Liver (tissue), 8 donors: ENCODE measurements at regions not wholly inside any gene's neighbourhood (a gene's known extent, or its start where the extent isn't known, plus 50 kb on each side); places are given as distances from the start of the nearest gene placed in this dataset.
"Not testable (repeated sequence)": the region's sequence is repeated elsewhere in the genome, so short reads cannot be mapped to it uniquely, and the experiment has no call there.

Experiments
- DNase-seq: peaks from one replicate; pipeline ENCODE4 v3.0.0-alpha.2; 2017; ENCODE audit warnings: low spot score
- H3K27ac ChIP-seq, 2 donors: one replicate each; pipeline ENCODE4 v1.7.0; 2013; ENCODE audit warnings: inconsistent platforms in 2 of 2, low read length in 2 of 2, control low read depth in 1 of 2, low read depth in 1 of 2, mild to moderate bottlenecking in 1 of 2
- H3K27me3 ChIP-seq, 4 donors: one replicate each; pipeline versions ENCODE4 v1.6.1 to v1.7.0; 2013; ENCODE audit warnings: low read length in 3 of 4, inconsistent platforms in 1 of 4, mild to moderate bottlenecking in 1 of 4, moderate library complexity in 1 of 4; ENCODE audit not compliant: control insufficient read depth in 4 of 4, insufficient read depth in 4 of 4
- H3K36me3 ChIP-seq, 4 donors: one replicate each; pipeline versions ENCODE4 v1.6.1 to v1.7.0; 2013; ENCODE audit warnings: low read length in 3 of 4, mild to moderate bottlenecking in 3 of 4, low read depth in 1 of 4, moderate library complexity in 1 of 4; ENCODE audit not compliant: control insufficient read depth in 4 of 4, insufficient read depth in 3 of 4
- H3K4me1 ChIP-seq, 4 donors: one replicate each; pipeline versions ENCODE4 v1.6.1 to v1.7.0; 2013; ENCODE audit warnings: low read length in 3 of 4, mild to moderate bottlenecking in 3 of 4, moderate library complexity in 1 of 4; ENCODE audit not compliant: control insufficient read depth in 4 of 4, insufficient read depth in 4 of 4
- H3K4me3 ChIP-seq, 3 donors: one replicate each; pipeline versions ENCODE4 v1.6.1 to v1.7.0; 2013; ENCODE audit warnings: low read length in 3 of 3, control low read depth in 1 of 3, low read depth in 1 of 3, mild to moderate bottlenecking in 1 of 3
- H3K9ac ChIP-seq, 2 donors: one replicate each; pipeline ENCODE4 v1.7.0; 2013; ENCODE audit warnings: low read length in 2 of 2, mild to moderate bottlenecking in 2 of 2, moderate library complexity in 2 of 2, control low read depth in 1 of 2, low read depth in 1 of 2
- H3K9me3 ChIP-seq, 4 donors: one replicate each; pipeline versions ENCODE4 v1.6.1 to v1.7.0; 2013; ENCODE audit warnings: low read length in 3 of 4; ENCODE audit not compliant: control insufficient read depth in 4 of 4
- EGR1 ChIP-seq, 2 donors: IDR thresholded peaks; 2 replicates each; pipeline ENCODE4 v1.6.1; 2016 to 2018; ENCODE audit warnings: antibody characterized with exemption in 2 of 2, low read depth in 2 of 2
- FOXA1 ChIP-seq: IDR thresholded peaks from 2 replicates; pipeline ENCODE4 v1.6.1; 2016; ENCODE audit warnings: antibody characterized with exemption
- FOXA2 ChIP-seq: IDR thresholded peaks from 2 replicates; pipeline ENCODE4 v1.6.1; 2016; ENCODE audit warnings: antibody characterized with exemption
- GABPA ChIP-seq, 2 donors: IDR thresholded peaks in 1 of 2; conservative IDR thresholded peaks in 1 of 2; 2 replicates each; pipeline ENCODE4 v1.6.1; 2016; ENCODE audit warnings: antibody characterized with exemption in 2 of 2, mild to moderate bottlenecking in 1 of 2, moderate library complexity in 1 of 2
- HNF4A ChIP-seq, 2 donors: conservative IDR thresholded peaks; 2 replicates each; pipeline ENCODE4 v1.6.1; 2016; ENCODE audit warnings: antibody characterized with exemption in 2 of 2, mild to moderate bottlenecking in 2 of 2
- HNF4G ChIP-seq: IDR thresholded peaks from 2 replicates; pipeline ENCODE4 v1.6.1; 2016; ENCODE audit warnings: antibody characterized with exemption
- JUND ChIP-seq, 2 donors: IDR thresholded peaks; 2 replicates each; pipeline ENCODE4 v1.6.1; 2016; ENCODE audit warnings: antibody characterized with exemption in 2 of 2
- NR2F2 ChIP-seq: IDR thresholded peaks from 2 replicates; pipeline ENCODE4 v1.6.1; 2016; ENCODE audit warnings: antibody characterized with exemption
- RAD21 ChIP-seq, 2 donors: IDR thresholded peaks; 2 replicates each; pipeline ENCODE4 v1.6.1; 2016; ENCODE audit warnings: antibody characterized with exemption in 2 of 2, mild to moderate bottlenecking in 2 of 2
- RXRA ChIP-seq, 2 donors: IDR thresholded peaks; 2 replicates each; pipeline ENCODE4 v1.6.1; 2017 to 2018; ENCODE audit warnings: antibody characterized with exemption in 2 of 2, mild to moderate bottlenecking in 1 of 2
- SP1 ChIP-seq: IDR thresholded peaks from 2 replicates; pipeline ENCODE4 v1.6.1; 2018; ENCODE audit warnings: antibody characterized with exemption, mild to moderate bottlenecking
- TAF1 ChIP-seq: conservative IDR thresholded peaks from 2 replicates; pipeline ENCODE4 v1.6.1; 2016; ENCODE audit warnings: antibody characterized with exemption, mild to moderate bottlenecking
- YY1 ChIP-seq: IDR thresholded peaks from 2 replicates; pipeline ENCODE4 v1.6.1; 2016; ENCODE audit warnings: antibody characterized with exemption, mild to moderate bottlenecking
- WGBS: extraction: QIAGEN DNeasy Blood & Tissue Kit; methylation state at CpG from one replicate; pipeline ENCODE4 v1.1.7; 2013; 5-methylcytosine and 5-hydroxymethylcytosine counted together
- TF ChIP-seq, protein P1 (sequence below): IDR thresholded peaks from 2 replicates; pipeline ENCODE4 v1.6.1; 2016; ENCODE audit warnings: antibody characterized with exemption, mild to moderate bottlenecking
- TF ChIP-seq, protein P2 (sequence below): IDR thresholded peaks from 2 replicates; pipeline ENCODE4 v1.6.1; 2016; ENCODE audit warnings: antibody characterized with exemption
- TF ChIP-seq, protein P3 (sequence below): IDR thresholded peaks from 2 replicates; pipeline ENCODE4 v1.6.1; 2016; ENCODE audit warnings: antibody characterized with exemption
- TF ChIP-seq, protein P4 (sequence below): fragments of 150-350 bp; IDR thresholded peaks from 2 replicates; pipeline ENCODE4 v1.5.1; 2017; ENCODE audit warnings: improper control_type of control experiment, low read depth, low read length; ENCODE audit not compliant: missing input control
- TF ChIP-seq, protein P5 (sequence below): IDR thresholded peaks from 2 replicates; pipeline ENCODE4 v1.6.1; 2016; ENCODE audit warnings: antibody characterized with exemption
- donor health status: healthy.
- donor health status: healthy.
- donor health status: healthy.
- donor health status: healthy.
- donor health status: healthy.

DNA sequence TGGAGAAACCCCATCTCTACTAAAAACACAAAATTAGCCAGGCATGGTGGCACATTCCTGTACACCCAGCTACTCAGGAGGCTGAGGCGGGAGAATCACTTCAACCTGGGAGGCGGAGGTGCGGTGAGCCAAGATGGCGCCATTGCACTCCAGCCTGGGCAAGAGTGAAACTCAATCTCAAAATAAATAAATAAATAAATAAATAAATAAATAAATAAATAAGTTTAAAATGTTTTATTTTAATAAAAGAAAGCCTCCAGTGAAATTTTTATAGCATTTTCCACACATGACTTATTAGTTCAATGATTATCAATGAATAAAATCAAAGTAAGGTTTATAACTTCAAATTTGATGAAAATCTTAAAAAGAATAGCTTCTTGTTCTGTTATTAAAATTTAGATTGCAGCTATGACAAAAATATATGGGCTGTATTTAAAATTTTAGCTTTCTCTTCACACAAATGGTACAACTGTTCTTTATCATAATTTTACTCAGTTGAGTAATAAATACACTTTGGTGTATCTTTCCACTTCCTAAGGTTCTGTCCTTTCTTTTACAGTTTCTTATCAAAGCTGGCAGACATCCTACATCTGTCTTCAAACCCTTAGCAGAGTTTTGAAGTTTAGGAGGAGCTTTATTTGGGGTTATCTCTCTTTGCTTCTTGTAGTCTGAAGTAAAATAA is 78.4 kb upstream of the ZSWIM2 start (continued):
- TF ChIP-seq, protein P1, sequence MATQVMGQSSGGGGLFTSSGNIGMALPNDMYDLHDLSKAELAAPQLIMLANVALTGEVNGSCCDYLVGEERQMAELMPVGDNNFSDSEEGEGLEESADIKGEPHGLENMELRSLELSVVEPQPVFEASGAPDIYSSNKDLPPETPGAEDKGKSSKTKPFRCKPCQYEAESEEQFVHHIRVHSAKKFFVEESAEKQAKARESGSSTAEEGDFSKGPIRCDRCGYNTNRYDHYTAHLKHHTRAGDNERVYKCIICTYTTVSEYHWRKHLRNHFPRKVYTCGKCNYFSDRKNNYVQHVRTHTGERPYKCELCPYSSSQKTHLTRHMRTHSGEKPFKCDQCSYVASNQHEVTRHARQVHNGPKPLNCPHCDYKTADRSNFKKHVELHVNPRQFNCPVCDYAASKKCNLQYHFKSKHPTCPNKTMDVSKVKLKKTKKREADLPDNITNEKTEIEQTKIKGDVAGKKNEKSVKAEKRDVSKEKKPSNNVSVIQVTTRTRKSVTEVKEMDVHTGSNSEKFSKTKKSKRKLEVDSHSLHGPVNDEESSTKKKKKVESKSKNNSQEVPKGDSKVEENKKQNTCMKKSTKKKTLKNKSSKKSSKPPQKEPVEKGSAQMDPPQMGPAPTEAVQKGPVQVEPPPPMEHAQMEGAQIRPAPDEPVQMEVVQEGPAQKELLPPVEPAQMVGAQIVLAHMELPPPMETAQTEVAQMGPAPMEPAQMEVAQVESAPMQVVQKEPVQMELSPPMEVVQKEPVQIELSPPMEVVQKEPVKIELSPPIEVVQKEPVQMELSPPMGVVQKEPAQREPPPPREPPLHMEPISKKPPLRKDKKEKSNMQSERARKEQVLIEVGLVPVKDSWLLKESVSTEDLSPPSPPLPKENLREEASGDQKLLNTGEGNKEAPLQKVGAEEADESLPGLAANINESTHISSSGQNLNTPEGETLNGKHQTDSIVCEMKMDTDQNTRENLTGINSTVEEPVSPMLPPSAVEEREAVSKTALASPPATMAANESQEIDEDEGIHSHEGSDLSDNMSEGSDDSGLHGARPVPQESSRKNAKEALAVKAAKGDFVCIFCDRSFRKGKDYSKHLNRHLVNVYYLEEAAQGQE, result no peak

DNA sequence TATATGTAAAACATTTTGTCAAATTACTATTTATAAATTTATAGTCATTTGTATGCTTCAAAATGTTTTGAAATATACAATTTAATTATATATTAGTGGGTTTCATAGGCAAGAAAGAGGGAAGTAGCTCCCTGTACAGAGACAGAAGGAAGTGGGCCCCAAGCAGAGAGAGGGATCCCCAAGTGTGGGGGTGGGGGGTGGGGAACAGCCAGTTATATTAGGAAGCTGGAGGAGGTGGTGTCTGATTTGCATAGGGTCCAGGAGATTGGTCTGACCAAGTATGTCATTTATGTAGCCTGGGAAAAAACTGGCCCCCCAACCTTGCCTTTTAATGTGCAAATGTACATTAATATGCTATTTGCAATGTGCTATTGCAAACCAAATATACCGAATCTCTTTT is 76.5 kb upstream of the ZSWIM2 start:
- TF ChIP-seq, protein P2, sequence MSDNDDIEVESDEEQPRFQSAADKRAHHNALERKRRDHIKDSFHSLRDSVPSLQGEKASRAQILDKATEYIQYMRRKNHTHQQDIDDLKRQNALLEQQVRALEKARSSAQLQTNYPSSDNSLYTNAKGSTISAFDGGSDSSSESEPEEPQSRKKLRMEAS, result no peak
- TF ChIP-seq GABPA (IDR thresholded peaks at IDR 0.05 in 1 of 2, conservative IDR thresholded peaks at IDR 0.05 in 1 of 2) (no peak), NR2F2 (no peak), FOXA1 (no peak), JUND (IDR thresholded peaks at IDR 0.05) (no peak), TAF1 (no peak), YY1 (no peak), RAD21 (IDR thresholded peaks at IDR 0.05) (no peak), RXRA (IDR thresholded peaks at IDR 0.05) (no peak), SP1 (no peak), HNF4A (conservative IDR thresholded peaks at IDR 0.05) (no peak), EGR1 (IDR thresholded peaks at IDR 0.05; ENCODE audit: low read depth in 2 of 2) (no peak), FOXA2 (no peak), HNF4G (no peak)
- TF ChIP-seq, protein P1, result no peak
- TF ChIP-seq, protein P3, sequence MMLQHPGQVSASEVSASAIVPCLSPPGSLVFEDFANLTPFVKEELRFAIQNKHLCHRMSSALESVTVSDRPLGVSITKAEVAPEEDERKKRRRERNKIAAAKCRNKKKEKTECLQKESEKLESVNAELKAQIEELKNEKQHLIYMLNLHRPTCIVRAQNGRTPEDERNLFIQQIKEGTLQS, result no peak
- TF ChIP-seq, protein P4, sequence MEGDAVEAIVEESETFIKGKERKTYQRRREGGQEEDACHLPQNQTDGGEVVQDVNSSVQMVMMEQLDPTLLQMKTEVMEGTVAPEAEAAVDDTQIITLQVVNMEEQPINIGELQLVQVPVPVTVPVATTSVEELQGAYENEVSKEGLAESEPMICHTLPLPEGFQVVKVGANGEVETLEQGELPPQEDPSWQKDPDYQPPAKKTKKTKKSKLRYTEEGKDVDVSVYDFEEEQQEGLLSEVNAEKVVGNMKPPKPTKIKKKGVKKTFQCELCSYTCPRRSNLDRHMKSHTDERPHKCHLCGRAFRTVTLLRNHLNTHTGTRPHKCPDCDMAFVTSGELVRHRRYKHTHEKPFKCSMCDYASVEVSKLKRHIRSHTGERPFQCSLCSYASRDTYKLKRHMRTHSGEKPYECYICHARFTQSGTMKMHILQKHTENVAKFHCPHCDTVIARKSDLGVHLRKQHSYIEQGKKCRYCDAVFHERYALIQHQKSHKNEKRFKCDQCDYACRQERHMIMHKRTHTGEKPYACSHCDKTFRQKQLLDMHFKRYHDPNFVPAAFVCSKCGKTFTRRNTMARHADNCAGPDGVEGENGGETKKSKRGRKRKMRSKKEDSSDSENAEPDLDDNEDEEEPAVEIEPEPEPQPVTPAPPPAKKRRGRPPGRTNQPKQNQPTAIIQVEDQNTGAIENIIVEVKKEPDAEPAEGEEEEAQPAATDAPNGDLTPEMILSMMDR, result no peak
- TF ChIP-seq, protein P5, sequence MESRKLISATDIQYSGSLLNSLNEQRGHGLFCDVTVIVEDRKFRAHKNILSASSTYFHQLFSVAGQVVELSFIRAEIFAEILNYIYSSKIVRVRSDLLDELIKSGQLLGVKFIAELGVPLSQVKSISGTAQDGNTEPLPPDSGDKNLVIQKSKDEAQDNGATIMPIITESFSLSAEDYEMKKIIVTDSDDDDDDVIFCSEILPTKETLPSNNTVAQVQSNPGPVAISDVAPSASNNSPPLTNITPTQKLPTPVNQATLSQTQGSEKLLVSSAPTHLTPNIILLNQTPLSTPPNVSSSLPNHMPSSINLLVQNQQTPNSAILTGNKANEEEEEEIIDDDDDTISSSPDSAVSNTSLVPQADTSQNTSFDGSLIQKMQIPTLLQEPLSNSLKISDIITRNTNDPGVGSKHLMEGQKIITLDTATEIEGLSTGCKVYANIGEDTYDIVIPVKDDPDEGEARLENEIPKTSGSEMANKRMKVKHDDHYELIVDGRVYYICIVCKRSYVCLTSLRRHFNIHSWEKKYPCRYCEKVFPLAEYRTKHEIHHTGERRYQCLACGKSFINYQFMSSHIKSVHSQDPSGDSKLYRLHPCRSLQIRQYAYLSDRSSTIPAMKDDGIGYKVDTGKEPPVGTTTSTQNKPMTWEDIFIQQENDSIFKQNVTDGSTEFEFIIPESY, result no peak
- H3K27ac ChIP-seq, result no peak overlapping the region
- no peak for DNase-seq
- no peaks in the 10 kb centered on the region for H3K36me3 ChIP-seq
- no peaks in the 10 kb centered on the region for H3K4me1 ChIP-seq
- no peak overlapping the region for H3K9ac ChIP-seq
- H3K4me3 ChIP-seq, result no peak overlapping the region
- H3K9me3 ChIP-seq, result no peaks in the 10 kb centered on the region
- 48% methylated on average over 1 of the region's 1 CpG for WGBS
- no peaks in the 10 kb centered on the region for H3K27me3 ChIP-seq

DNA sequence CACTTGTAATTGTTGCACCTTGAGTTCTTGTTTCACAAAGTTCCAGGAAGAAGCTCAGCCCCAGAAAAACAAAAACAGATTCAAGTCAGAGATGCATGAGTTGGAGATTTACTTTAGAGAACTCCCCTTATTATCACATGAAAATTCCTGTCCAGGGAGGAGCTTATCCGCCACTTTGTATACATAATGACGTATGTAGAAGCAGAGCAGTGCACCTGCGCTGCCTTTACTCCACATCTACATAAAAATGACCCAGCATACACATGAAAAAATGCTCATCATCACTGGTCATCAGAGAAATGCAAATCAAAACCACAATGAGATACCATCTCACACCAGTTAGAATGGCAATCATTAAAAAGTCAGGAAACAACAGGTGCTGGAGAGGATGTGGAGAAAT is 73.3 kb upstream of the ZSWIM2 start:
- H3K36me3 ChIP-seq, DNase-seq, H3K4me3 ChIP-seq, H3K27me3 ChIP-seq, H3K9me3 ChIP-seq, H3K4me1 ChIP-seq, H3K9ac ChIP-seq, H3K27ac ChIP-seq: not testable (repeated sequence)
- 90% methylated on average over 3 of the region's 3 CpGs for WGBS
